HG03039 (cell line): ENCODE measurements at regions not wholly inside any gene's neighbourhood (a gene's known extent, or its start where the extent isn't known, plus 50 kb on each side); places are given as distances from the start of the nearest gene placed in this dataset.
"Not testable (repeated sequence)": the region's sequence is repeated elsewhere in the genome, so short reads cannot be mapped to it uniquely, and the experiment has no call there.

Source experiments
- ATAC-seq: cut with Tn5 transposase; IDR thresholded peaks from one replicate; pipeline ENCODE4 v1.9.1; 2021; ENCODE audit warnings: mild to moderate bottlenecking, moderate library complexity; ENCODE audit not compliant: unreplicated experiment

DNA sequence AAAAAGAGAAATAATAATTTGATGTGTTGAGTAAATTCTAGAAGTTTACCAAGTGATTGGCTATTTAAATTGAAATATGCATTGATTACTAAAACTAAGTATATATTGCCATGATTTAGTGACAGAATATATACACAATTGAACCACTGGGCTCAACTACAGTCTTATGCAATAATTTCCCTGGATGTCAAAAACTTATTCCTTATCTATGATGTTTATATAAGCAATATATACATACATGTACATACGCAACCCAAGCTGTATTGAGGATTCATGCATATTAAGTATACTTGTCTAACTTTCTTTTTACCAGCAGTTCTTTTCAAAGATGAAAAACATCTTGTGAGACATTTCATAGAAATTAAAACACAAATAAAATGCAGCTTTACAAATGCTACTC lies 165.8 kb downstream of the ZIC4 start:
- ATAC-seq: no peak

GRCh38 chr3:147237991-147238390 lies 168.4 kb downstream of the ZIC4 start:
- no peak for ATAC-seq

GRCh38 chr3:147231980-147232379 lies 174.4 kb downstream of the ZIC4 start:
- ATAC-seq: not testable (repeated sequence)

DNA sequence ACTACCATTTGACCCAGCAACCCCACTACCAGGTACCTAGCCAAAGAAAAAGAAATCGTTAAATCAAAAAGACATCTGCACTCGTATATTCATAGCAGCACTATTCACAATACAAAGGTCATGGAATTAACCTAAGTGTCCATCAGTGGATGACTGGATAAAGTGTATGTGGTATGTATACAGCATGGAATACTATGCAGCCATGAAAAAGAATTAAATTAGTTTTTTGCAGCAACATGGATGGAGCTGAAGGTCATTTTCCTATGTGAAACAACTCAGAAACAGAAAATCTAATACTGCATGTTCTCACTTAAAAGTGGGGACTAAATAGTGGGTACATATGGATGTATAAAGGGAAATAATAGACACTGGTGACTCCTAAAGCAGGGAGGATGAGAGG lies 175.2 kb downstream of the ZIC4 start:
- no peak for ATAC-seq

DNA sequence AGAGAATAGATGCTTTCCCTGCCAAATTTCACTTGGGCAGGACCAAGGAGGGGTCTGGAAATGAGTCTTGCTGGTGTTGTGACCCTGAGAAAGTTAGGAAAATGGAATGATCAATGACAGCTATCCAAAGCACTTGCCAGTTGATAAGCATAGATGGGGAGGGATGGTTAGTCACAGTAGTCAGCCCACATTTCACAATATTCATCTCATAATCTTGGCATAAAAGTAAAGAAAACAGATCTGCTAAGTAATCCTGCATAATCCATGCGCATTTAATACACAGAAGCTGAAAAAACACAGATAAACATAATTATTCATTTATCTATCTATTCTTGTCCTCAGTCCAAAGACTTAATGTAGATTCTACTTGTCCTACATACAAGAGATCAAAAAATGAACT lies 184.1 kb downstream of the ZIC4 start:
- ATAC-seq: no peak

DNA sequence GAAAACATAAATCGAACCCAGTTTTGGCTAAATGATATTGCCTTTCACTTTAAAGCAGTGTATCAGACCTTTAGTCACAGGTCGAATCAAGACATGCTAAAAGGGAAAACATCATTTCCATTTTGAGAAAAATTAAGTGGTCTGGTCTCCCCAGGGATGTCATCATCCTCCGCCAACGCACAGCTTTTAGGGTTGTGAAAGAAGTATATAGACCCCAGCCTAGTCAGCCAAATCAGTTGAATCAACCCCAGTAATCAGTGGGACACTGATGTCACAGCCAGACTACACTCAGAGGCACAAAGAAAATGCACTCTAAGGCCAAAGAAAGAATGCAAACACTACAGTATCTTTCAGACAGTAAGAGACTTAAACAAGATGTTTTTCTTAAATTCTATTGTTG lies 187.4 kb downstream of the ZIC4 start:
- no peak for ATAC-seq

DNA sequence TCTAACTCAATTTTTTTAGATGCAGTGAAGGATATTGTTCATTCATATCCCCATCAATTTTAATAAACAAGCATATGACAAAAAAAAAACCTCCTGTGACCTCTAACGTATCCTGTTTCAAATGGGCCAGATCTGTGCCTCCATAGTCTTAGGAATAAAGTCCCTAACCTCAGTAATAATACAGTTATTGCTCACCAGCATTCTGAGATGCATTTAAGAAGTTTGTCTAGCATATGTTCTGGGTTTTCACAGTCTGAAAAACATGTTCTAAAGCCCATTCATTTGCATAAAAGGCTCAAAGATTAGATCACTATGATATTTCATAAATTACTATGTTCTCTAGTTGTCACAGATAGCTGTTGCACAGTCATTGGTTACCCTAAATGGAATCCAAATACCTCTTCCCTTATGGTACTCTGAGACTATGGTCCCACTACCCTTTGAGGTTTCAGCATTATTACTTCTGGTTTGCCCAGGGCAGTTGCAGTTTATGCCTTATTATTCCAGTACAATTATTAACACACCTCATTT lies 190.1 kb downstream of the ZIC4 start:
- no peak for ATAC-seq

DNA sequence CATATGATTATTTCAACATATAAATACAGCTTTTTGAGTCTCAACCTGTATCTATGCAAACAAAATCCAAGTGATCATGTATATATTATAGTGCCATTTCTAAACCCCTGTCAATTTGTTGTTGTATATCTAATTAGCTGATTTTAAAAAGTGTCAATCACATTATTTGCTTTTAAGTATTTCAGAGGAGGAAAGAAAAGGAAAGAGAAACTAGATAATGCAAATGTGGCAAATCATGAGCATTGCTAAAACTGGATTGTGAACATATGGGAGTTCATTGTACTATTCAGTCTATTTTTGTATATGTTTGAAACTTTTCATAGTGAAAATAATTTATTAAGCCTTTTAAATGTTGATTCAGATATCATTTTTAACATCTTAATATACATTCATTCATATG lies 190.7 kb downstream of the ZIC4 start:
- ATAC-seq: no peak

- ATAC-seq: no peak
Measured at GRCh38 chr3:147213633-147214032, 192.7 kb downstream of the ZIC4 start.

DNA sequence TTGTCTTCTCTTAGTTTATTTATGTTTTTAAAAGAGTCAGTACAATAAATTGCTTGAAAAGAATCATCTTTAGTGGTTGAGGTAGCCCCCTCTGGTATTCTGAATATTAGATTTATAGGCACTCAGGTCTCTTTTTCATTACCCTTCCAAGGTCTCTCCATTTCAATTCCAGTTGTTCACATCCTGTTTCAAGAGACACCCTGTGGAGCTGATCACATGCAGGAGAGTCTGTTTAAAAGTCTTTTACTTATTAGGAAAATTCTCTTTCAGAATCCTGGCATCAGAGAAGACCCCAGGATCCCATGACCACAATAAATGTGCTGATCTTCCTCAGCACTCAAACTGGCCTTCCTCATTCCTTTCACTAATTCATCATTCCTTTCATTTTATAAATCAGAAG lies 195.7 kb downstream of the ZIC4 start:
- ATAC-seq: no peak

DNA sequence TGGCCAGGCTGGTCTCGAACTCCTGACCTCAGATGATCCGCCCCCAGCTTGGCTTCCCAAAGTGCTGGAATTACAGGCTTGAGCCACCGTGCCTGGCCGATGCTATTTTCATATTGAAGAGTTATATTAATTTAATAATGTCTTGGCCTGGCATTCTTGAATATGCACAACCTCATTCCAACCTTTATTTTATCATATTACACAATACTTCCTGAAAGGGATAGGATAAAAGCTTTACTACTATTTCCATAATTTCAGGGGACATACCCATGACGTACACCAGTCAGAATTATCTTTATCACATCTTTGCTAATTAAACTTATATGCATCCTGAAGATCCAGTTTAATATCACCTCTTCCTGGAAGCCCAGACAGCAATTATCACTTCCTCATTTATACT lies 205.3 kb downstream of the ZIC4 start:
- no peak for ATAC-seq

DNA sequence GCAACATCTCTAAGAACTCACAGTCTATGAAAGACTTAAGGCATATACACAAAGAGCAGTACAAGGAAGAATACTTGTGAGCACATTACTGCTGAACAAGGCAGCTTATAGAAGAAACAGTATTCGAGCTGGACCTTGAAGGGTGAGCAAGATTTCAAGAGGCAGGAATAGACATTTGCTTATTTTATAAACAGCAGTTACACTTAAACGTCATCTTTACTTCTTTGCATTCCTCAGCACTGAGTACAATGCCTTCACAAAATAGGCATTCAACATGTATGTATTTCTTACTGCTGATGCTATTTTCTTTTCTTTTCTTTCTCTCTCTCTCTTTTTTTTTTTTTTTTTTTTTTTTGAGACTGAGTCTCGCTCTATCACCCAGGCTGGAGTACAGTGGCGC lies 205.8 kb downstream of the ZIC4 start:
- no peak for ATAC-seq

DNA sequence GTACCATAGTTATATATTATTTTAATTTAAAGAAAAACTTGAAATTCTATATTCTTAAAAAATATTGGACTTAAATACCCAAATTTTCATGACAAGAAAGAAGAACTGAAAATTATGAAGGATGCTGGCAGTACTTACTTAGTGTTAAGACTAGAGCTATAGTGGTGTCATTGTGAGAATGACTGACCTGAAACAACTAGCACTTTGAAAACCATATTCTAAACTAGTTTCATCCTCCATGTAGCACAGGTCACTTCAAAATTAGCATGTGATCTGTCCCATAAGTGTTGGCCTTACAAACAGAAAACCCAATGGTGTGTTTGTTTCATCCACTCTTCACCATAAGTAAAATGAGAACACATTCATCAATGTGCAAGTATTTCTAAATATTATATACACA lies 208.6 kb downstream of the ZIC4 start:
- no peak for ATAC-seq

DNA sequence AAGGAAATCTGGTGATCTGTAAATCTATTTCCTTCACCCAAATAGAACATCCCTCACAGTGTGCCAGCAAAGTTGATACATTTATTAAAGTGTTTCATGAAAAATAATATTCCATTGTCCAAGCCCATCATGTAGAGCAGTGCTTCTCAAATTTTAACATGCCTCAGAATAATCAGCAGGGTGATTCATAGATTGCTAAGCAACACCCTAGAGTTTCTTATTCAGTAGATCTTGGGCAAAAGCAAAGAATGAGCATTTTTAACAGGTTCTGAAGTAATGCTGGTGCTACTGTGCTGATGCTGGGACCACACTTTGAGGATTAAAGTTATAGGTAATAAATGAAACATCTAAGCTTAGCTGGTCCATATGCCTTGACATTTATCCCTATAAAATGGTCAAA lies 210.5 kb downstream of the ZIC4 start:
- no peak for ATAC-seq

DNA sequence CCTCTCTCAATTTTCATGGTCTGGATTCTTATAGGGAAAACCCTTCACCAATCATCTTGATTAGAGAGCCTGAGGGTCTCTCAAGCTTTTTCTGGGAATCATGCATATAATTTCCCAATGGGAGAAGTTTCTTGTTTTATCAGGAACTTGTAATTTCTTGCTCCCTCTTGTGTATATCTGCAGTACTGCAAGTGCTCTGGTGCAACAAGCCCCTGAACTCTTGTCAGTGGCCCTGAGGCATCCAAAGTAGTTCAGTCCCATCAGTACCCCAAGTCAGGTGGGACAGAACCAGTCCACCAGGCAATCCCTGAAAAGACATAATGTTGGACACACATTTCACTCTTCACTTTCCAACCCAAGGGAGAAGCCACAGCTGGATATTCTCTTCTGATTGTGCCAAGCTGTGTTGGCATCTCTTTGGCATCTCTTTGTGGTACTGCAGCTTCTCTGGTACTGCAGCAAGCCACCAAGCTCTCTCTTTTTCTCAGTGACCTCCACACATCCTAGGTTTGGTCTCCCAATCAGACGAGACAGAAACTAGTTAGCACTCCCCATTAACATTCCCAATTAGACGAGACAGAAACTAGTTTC lies 214.5 kb downstream of the ZIC4 start:
- ATAC-seq: no peak

DNA sequence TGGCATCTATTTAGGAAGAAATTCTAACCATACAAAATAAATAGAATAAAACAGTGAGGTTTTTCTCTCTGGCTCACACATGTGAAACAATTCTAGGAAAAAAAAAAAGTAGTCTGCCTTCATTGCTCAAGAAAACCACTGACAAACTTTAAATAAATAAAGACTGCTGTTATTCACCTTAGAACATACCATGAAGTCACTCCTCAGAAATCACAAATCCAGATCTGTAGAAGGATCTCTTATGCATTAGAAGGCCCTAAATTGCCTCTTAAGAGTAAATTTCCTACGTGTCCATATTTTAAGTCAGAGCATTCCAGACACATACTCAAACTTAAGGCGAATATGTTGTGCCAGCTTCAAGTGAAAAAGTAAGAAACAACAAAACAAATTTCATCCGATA lies 217.3 kb downstream of the ZIC4 start:
- ATAC-seq: no peak

GRCh38 chr3:147187687-147188086 lies 218.7 kb downstream of the ZIC4 start:
- no peak for ATAC-seq

GRCh38 chr3:147185781-147186180 lies 220.6 kb downstream of the ZIC4 start:
- ATAC-seq: no peak

GRCh38 chr3:147184794-147185193 lies 221.5 kb downstream of the ZIC4 start:
- ATAC-seq: no peak

GRCh38 chr3:147173257-147173656 lies 233.1 kb downstream of the ZIC4 start:
- no peak for ATAC-seq

DNA sequence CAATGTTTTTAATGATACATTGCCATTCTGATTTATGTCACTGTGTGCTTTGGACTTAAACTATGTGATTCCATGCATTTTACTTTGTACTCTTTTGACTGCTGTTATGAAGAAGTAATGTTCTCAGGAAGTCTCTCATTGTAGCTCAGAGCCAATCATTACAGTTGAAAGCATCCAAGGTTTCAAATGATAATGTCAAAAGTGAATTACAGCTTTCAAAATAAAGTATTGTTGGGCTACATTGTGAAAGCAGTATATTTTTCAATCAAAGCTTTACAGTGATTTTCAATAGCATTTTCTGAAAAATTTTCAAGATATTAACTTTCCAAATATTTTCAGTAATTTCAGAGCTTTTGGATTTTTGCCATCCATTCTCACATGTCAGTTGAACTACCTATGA lies 243.6 kb downstream of the ZIC4 start:
- no peak for ATAC-seq

GRCh38 chr3:147161833-147162232 lies 244.5 kb downstream of the ZIC4 start:
- no peak for ATAC-seq

- no peak for ATAC-seq
Measured at GRCh38 chr3:147160984-147161383, 245.4 kb downstream of the ZIC4 start.
